Keratinocyte (primary cell): ENCODE measurements at regions not wholly inside any gene's neighbourhood (a gene's known extent, or its start where the extent isn't known, plus 50 kb on each side); places are given as distances from the start of the nearest gene placed in this dataset.

Experiments
- DNase-seq: peaks from one replicate; pipeline ENCODE4 v3.0.0-alpha.2; 2011; ENCODE audit warnings: low read depth, missing footprints, low spot score
- FAIRE-seq: peaks from 2 replicates; lab custom pipeline; 2011; peaks lifted over from hg19 to GRCh38; lab: Jason Lieb, UNC
- H2AFZ ChIP-seq: 2 replicates; pipeline ENCODE4 v1.6.0; 2012; ENCODE audit warnings: low read length, control low read depth, inconsistent platforms; ENCODE audit not compliant: control insufficient read depth
- H3K27ac ChIP-seq: 2 replicates; pipeline ENCODE4 v1.5.1; 2011; ENCODE audit warnings: low read length; ENCODE audit not compliant: control insufficient read depth, insufficient read depth
- H3K27me3 ChIP-seq: 3 replicates; pipeline ENCODE4 v1.6.0; 2011; ENCODE audit warnings: low read length; ENCODE audit not compliant: control insufficient read depth, insufficient read depth; ENCODE audit errors: extremely low read depth
- H3K36me3 ChIP-seq, 2 experiments: 2 replicates in 1 of 2; 3 replicates in 1 of 2; pipeline ENCODE4 v1.5.1; 2011; ENCODE audit warnings: low read length in 2 of 2, mild to moderate bottlenecking in 1 of 2; ENCODE audit not compliant: control insufficient read depth in 2 of 2, insufficient read depth in 2 of 2; ENCODE audit errors: extremely low read depth in 1 of 2
- H3K4me1 ChIP-seq: 3 replicates; pipeline ENCODE4 v1.5.1; 2011; ENCODE audit warnings: low read length; ENCODE audit not compliant: control insufficient read depth, insufficient read depth; ENCODE audit errors: extremely low read depth
- H3K4me2 ChIP-seq: 3 replicates; pipeline ENCODE4 v1.6.0; 2011; ENCODE audit warnings: low read depth, low read length; ENCODE audit not compliant: control insufficient read depth, insufficient read depth; ENCODE audit errors: extremely low read depth
- H3K4me3 ChIP-seq, 3 experiments: fragments of 200-600 bp in 1 of 3; sonication (generic) in 1 of 3; 2 replicates in 2 of 3; 3 replicates in 1 of 3; pipeline ENCODE4 v1.5.1; 2011 to 2016; ENCODE audit warnings: low read length in 3 of 3, mild to moderate bottlenecking in 3 of 3, control low read depth in 2 of 3, inconsistent platforms in 1 of 3, low read depth in 1 of 3, mixed read lengths in 1 of 3, mixed run types in 1 of 3, moderate library complexity in 1 of 3; ENCODE audit not compliant: control insufficient read depth in 2 of 3, insufficient read depth in 2 of 3; ENCODE audit errors: extremely low read depth in 1 of 3
- H3K79me2 ChIP-seq: 2 replicates; pipeline ENCODE4 v1.6.0; 2012; ENCODE audit warnings: low read length; ENCODE audit not compliant: control insufficient read depth, insufficient read depth
- H3K9ac ChIP-seq: 3 replicates; pipeline ENCODE4 v1.6.0; 2011; ENCODE audit warnings: low read length; ENCODE audit not compliant: control insufficient read depth, insufficient read depth; ENCODE audit errors: extremely low read depth
- H3K9me1 ChIP-seq: 3 replicates; pipeline ENCODE4 v1.6.0; 2011; ENCODE audit warnings: low read length; ENCODE audit not compliant: control insufficient read depth, insufficient read depth; ENCODE audit errors: extremely low read depth
- H3K9me3 ChIP-seq: 2 replicates; pipeline ENCODE4 v1.5.1; 2012; ENCODE audit warnings: low read depth, low read length; ENCODE audit not compliant: control insufficient read depth
- H4K20me1 ChIP-seq: 3 replicates; pipeline ENCODE4 v1.6.0; 2011; ENCODE audit warnings: low read length; ENCODE audit not compliant: control insufficient read depth, insufficient read depth; ENCODE audit errors: extremely low read depth
- CTCF ChIP-seq, 3 experiments: IDR thresholded peaks in 1 of 3; conservative IDR thresholded peaks in 1 of 3; optimal IDR thresholded peaks in 1 of 3; 2 replicates in 2 of 3; 3 replicates in 1 of 3; pipeline versions ENCODE3 to v1.5.1; 2011; ENCODE audit warnings: low read length in 3 of 3, mild to moderate bottlenecking in 3 of 3, moderate library complexity in 2 of 3, control low read depth in 1 of 3, inconsistent platforms in 1 of 3; ENCODE audit not compliant: insufficient read depth in 2 of 3; ENCODE audit errors: extremely low read depth in 1 of 3
- EZH2 ChIP-seq: IDR thresholded peaks from one replicate; pipeline ENCODE4 v1.6.1; 2012; ENCODE audit warnings: inconsistent platforms, mild to moderate bottlenecking, low read length, moderate library complexity
- dilution Hi-C: fragments of 300-500 bp; cut with MboI; formaldehyde crosslinking; loops from one replicate; pipeline ENCODE4 v1.7.0; 2020; ENCODE audit warnings: low sequenced_read_pairs; ENCODE audit not compliant: extremely low pct_ligation_motif_present

DNA sequence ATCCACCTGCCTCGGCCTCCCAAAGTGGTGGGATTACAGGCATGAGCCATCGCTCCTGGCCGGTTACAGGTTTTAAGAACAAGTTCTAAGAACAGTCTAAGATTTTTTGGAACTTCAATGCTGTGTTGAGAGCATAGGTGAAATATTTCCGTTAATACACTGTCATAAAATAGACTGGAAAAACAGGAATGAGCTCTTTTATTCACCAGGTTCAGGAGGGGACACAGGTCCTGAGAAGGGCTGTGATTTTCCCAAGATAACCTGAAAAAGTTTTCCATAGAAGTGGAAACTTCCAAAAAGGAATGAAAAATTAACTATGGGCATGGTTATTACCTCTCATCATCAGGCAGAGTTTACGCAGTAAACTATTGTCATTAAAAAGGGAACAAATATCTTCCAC, 97.6 kb upstream of the TMEM178A start:
- peaks cover 30% of the 10 kb centered on the region for H3K4me1 ChIP-seq
- peak overlapping the region in 1 of 3 experiments; percentile 10 for H3K4me3 ChIP-seq
- dilution Hi-C loops: no loop called here
- peak overlapping the region; percentile 30 for H3K4me2 ChIP-seq
- peak; percentile 13 for FAIRE-seq
- TF ChIP-seq EZH2 (no peak), CTCF (optimal IDR thresholded peaks at IDR 0.05 in 1 of 3, IDR thresholded peaks at IDR 0.05 in 1 of 3, conservative IDR thresholded peaks at IDR 0.05 in 1 of 3; ENCODE audit: extremely low read depth in 1 of 3, insufficient read depth in 2 of 3, low read length in 3 of 3) (no peak)
- no peaks in the 10 kb centered on the region for H3K79me2 ChIP-seq
- no peaks in the 10 kb centered on the region for H3K9me1 ChIP-seq
- no peak for DNase-seq
- H2AFZ ChIP-seq: peak overlapping the region; percentile 21
- H3K27ac ChIP-seq: no peak overlapping the region
- no peak overlapping the region for H3K9ac ChIP-seq
- no peaks in the 10 kb centered on the region for H3K27me3 ChIP-seq
- no peaks in the 10 kb centered on the region for H3K36me3 ChIP-seq
- no peaks in the 10 kb centered on the region for H4K20me1 ChIP-seq
- H3K9me3 ChIP-seq: peaks cover 4% of the 10 kb centered on the region

DNA sequence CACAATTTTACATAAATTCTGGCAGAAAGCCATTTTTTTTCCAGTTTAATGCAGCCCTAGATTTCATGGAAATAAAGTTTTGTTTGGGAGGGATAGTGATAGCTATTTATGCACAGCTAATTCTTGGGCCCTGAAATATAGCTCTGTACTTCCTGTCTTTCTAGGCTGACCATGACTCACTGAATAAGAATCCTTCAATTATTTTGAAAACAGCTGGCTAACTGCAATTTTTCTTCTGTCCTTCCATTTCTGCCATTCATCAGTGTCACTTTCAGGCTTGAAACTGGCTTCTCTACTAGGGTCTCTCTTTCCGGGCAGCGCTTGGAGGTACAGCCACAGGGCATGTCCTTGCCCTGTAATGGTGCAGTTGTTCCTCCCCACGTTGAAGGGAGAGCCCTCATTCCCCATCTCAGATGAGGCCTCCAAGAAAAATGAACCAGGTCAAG, 97.1 kb upstream of the TMEM178A start:
- Histone ChIP-seq H3K9ac (no peak overlapping the region), H3K79me2 (no peaks in the 10 kb centered on the region), H3K4me1 (peaks cover 30% of the 10 kb centered on the region), H3K27me3 (no peaks in the 10 kb centered on the region), H3K9me3 (peaks cover 4% of the 10 kb centered on the region), H4K20me1 (no peaks in the 10 kb centered on the region), H3K4me2 (peak overlapping the region; percentile 30), H3K36me3 (no peaks in the 10 kb centered on the region), H2AFZ (no peak overlapping the region), H3K9me1 (no peaks in the 10 kb centered on the region), H3K4me3 (peak overlapping the region in 1 of 3 experiments; percentile 10), H3K27ac (no peak overlapping the region)
- FAIRE-seq (peak; percentile 70), DNase-seq (no peak)
- dilution Hi-C loops: no loop called here
- TF ChIP-seq CTCF (optimal IDR thresholded peaks at IDR 0.05 in 1 of 3, IDR thresholded peaks at IDR 0.05 in 1 of 3, conservative IDR thresholded peaks at IDR 0.05 in 1 of 3; ENCODE audit: extremely low read depth in 1 of 3, insufficient read depth in 2 of 3, low read length in 3 of 3) (no peak), EZH2 (no peak)
